ENCODE measurements at regions not wholly inside any gene's neighbourhood (a gene's known extent, or its start where the extent isn't known, plus 50 kb on each side); places are given as distances from the start of the nearest gene placed in this dataset.

GRCh38 chr12:34275129-34275528 lies 252.8 kb downstream of the ALG10 start:
- no peak for TF ChIP-seq POLR2A (IDR thresholded peaks at IDR 0.05)
- TF ChIP-seq, protein P1, sequence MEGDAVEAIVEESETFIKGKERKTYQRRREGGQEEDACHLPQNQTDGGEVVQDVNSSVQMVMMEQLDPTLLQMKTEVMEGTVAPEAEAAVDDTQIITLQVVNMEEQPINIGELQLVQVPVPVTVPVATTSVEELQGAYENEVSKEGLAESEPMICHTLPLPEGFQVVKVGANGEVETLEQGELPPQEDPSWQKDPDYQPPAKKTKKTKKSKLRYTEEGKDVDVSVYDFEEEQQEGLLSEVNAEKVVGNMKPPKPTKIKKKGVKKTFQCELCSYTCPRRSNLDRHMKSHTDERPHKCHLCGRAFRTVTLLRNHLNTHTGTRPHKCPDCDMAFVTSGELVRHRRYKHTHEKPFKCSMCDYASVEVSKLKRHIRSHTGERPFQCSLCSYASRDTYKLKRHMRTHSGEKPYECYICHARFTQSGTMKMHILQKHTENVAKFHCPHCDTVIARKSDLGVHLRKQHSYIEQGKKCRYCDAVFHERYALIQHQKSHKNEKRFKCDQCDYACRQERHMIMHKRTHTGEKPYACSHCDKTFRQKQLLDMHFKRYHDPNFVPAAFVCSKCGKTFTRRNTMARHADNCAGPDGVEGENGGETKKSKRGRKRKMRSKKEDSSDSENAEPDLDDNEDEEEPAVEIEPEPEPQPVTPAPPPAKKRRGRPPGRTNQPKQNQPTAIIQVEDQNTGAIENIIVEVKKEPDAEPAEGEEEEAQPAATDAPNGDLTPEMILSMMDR (IDR thresholded peaks at IDR 0.05) = no peak

Measured in body of pancreas (tissue), 4 donors.